ENCODE measurements at regions not wholly inside any gene's neighbourhood (a gene's known extent, or its start where the extent isn't known, plus 50 kb on each side); places are given as distances from the start of the nearest gene placed in this dataset.

- TF ChIP-seq REST (IDR thresholded peaks at IDR 0.05; ENCODE audit: borderline replicate concordance) = no peak
- TF ChIP-seq RAD21 (conservative IDR thresholded peaks at IDR 0.05) = no peak
- no peak for TF ChIP-seq POLR2AphosphoS5 (IDR thresholded peaks at IDR 0.05)
- no peak for TF ChIP-seq CTCF (IDR thresholded peaks at IDR 0.05; ENCODE audit: poor library complexity, severe bottlenecking)
- no peak for TF ChIP-seq EP300 (conservative IDR thresholded peaks at IDR 0.05; ENCODE audit: poor library complexity, severe bottlenecking)
- no peak for TF ChIP-seq SMC3 (conservative IDR thresholded peaks at IDR 0.05; ENCODE audit: poor library complexity)
- TF ChIP-seq EZH2 (IDR thresholded peaks at IDR 0.05; ENCODE audit: borderline replicate concordance, insufficient read depth, low read length, poor library complexity, severe bottlenecking) = no peak
- no peak for TF ChIP-seq MXI1 (conservative IDR thresholded peaks at IDR 0.05; ENCODE audit: poor library complexity, severe bottlenecking)
- no peaks in the 10 kb centered on the region for H3K27me3 ChIP-seq (ENCODE audit: insufficient read depth, low read depth, low read length)
- no peaks in the 10 kb centered on the region for H3F3A ChIP-seq (ENCODE audit: insufficient read depth, low read length, poor library complexity, severe bottlenecking)
- no peak overlapping the region for H3K4me2 ChIP-seq (ENCODE audit: low read length)
- H3K36me3 ChIP-seq (ENCODE audit: insufficient read depth, low read length) = no peaks in the 10 kb centered on the region
- H3K79me2 ChIP-seq (replicated peaks; ENCODE audit: insufficient read depth, low read length) = no peaks in the 10 kb centered on the region
- no peak overlapping the region for H3K4me3 ChIP-seq (ENCODE audit: low read length)
- no peak overlapping the region for H3K9ac ChIP-seq (ENCODE audit: low read length)
- H3K9me3 ChIP-seq (ENCODE audit: low read length) = no peaks in the 10 kb centered on the region
- H4K20me1 ChIP-seq (ENCODE audit: insufficient read depth) = no peaks in the 10 kb centered on the region
- no peaks in the 10 kb centered on the region for H3K9me2 ChIP-seq (ENCODE audit: insufficient read depth, low read length)
- no peak overlapping the region for H2AFZ ChIP-seq (ENCODE audit: low read depth, low read length)
- H3K27ac ChIP-seq (ENCODE audit: low read length) = no peak overlapping the region
These were observed 107.6 kb upstream of the SPRY4 start for GRCh38 chr5:142432369-142432863.

DNA sequence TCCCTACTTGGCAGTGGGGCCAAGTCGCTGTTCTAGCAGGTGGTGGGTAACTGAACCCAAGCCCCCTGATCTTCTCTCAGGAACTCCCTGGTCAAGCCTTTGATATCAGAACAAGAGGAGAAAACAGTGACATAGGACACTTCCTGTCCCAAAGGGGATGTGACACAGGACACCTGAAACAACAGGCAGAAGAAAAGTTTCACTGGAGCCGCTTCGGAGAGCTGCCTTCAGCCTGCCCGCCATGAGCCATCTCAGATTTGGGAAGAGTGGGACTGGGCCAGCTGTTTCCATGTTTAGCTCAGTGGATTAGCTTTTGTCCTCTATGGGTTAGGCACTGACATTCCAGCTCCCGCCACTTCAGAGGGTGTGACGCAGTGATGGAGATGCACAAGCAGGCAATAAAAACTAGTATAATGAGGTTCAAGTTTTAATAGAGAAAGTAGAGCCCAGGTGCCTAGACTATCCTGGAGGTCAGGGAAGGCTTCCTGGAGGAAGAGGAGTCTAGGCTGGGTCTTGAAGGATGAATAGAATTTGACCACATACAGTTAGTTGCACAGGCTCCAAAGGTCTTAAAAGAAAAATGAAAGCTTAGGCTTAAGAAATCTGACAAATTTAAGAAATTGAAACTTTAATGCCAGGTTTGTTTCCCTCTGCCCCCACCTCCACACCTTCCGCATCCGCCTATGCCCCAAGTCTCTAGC, 104.1 kb upstream of the SPRY4 start:
- no peaks in the 10 kb centered on the region for H4K20me1 ChIP-seq (ENCODE audit: insufficient read depth)
- H3K9me3 ChIP-seq (ENCODE audit: low read length) = no peaks in the 10 kb centered on the region
- no peak overlapping the region for H2AFZ ChIP-seq (ENCODE audit: low read depth, low read length)
- H3K4me3 ChIP-seq (ENCODE audit: low read length) = no peak overlapping the region
- no peak overlapping the region for H3K9ac ChIP-seq (ENCODE audit: low read length)
- H3K9me2 ChIP-seq (ENCODE audit: insufficient read depth, low read length) = no peaks in the 10 kb centered on the region
- no peaks in the 10 kb centered on the region for H3K36me3 ChIP-seq (ENCODE audit: insufficient read depth, low read length)
- no peaks in the 10 kb centered on the region for H3K79me2 ChIP-seq (replicated peaks; ENCODE audit: insufficient read depth, low read length)
- no peaks in the 10 kb centered on the region for H3F3A ChIP-seq (ENCODE audit: insufficient read depth, low read length, poor library complexity, severe bottlenecking)
- H3K27ac ChIP-seq (ENCODE audit: low read length) = no peak overlapping the region
- no peak overlapping the region for H3K4me2 ChIP-seq (ENCODE audit: low read length)
- TF ChIP-seq REST (IDR thresholded peaks at IDR 0.05; ENCODE audit: borderline replicate concordance) (no peak), EZH2 (IDR thresholded peaks at IDR 0.05; ENCODE audit: borderline replicate concordance, insufficient read depth, low read length, poor library complexity, severe bottlenecking) (no peak), RAD21 (conservative IDR thresholded peaks at IDR 0.05) (no peak), CTCF (IDR thresholded peaks at IDR 0.05; ENCODE audit: poor library complexity, severe bottlenecking) (no peak)
- H3K27me3 ChIP-seq (ENCODE audit: insufficient read depth, low read depth, low read length) = no peaks in the 10 kb centered on the region

Measured in neural cell (in vitro differentiated cells).